NCI-H128 (cell line): ENCODE measurements at regions not wholly inside any gene's neighbourhood (a gene's known extent, or its start where the extent isn't known, plus 50 kb on each side); places are given as distances from the start of the nearest gene placed in this dataset.

Experiments used
- DNase-seq: peaks from one replicate; lab custom pipeline; 2025; ENCODE audit not compliant: unreplicated experiment; lab: John Stamatoyannopoulos, UW

DNA sequence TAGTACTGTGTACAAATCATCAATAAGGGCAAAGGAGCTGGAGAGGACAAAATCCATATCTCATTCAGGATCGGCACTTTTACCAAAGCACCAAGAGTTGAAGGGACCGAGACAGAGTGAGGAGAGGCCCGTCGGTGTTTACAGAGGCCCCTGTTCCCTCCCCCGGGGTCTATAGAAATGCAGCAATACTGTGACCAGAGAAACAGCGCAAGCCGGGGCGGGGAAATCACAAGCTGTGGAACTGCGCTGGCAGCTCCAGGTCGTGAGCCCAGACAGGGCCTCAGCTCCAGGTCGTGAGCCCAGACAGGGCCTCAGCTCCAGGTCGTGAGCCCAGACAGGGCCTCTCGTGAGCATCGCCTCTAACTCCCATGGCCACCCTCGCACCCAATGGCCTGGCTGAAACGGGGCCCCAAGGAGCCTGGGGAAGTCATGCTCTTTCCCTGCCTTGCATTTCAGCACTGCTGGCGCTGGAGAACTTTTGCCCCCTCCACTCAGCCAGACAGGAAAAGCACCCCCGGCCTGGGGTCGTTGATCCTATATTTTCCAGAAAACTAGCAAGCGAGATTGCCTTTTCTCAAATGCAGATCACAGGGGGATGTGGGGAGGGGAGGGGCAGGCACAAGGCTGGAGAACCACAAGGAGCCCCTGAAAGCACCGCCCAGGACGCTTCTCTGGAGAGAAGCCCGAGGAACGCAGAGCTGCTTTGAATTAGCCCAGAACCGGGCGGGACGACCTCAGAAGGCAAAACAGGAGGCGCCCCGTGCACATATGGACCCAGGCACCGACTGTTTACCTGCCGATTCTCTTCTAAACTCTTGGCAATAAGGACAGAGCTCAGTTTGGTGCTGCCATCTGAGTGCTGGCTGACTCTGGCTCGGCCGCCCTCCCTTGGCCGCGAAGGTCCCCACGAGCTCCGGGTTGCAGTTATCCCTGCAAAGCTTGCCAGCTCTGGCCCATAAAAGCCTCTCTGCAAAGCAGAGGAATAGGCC is 223.7 kb downstream of the ACKR3 start:
- DNase-seq, result no peak

DNA sequence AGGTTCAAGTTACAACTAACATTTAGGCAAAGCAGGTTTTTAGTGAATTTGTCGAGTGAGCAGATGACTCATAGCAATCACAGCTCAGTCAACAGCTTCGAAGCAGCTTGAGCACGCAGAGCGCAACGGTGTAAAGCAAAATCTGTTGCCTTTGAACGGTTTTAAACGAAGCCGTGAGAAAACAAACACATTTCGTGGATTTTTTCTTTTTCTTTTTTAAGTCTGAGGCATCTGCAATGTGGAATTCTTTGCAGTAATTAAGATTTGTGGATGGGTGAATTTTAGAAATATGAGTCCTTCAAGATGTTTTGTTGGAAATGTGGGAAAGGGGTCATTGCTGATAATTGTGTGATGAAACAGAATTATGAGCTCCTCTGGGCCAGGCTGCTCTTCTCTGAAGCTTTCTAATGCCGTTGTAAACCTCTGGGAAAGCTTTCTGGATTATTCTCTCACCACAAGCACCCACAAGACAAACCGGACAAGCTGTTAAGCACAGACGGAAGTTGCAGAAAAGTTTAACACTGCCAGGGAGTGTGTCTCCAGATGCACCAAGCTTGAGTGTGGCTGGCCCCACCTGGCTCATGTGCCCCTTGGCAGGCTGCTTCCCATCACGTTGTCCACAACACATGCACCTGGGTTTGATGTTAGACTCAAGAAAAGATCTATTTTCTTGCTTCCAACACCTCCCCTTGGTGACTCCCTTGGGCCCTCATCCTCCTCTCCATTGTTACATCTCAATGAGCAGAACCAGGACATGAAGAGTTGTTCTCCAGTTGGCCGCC is 224.7 kb downstream of the ACKR3 start:
- DNase-seq, result no peak

DNA sequence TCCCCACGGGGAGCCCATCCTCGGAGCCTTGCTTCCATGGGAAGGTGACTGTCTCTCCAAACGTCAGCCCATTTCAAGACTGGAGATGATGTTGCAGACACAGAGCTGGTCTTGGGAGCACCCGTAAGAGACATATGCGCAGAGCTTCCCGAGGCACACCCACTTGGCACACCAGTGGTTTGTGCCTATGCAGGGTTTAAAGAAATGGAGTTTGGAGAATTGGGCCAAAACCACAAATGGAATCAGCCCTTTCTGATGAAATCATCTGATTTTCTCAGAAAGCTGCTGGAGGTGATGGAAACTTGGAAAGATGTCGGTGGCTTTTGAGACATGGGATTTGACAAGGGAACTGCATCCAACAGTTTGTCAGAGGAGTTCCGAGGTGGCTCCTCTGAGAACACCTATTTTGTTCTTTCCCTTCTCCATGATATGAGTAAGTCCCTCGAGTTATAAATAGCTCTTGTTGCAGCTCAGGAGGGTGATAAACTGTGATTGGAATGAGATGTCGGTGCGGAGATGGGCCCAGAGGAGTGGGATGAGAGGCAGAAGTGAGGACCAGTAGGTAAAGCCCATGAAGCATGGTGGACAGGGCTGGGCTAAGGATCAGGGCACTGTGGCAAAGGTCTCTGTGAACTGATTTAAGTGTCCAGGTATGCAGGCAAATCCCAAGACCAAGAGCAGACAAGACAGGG is 225.7 kb downstream of the ACKR3 start:
- no peak for DNase-seq

DNA sequence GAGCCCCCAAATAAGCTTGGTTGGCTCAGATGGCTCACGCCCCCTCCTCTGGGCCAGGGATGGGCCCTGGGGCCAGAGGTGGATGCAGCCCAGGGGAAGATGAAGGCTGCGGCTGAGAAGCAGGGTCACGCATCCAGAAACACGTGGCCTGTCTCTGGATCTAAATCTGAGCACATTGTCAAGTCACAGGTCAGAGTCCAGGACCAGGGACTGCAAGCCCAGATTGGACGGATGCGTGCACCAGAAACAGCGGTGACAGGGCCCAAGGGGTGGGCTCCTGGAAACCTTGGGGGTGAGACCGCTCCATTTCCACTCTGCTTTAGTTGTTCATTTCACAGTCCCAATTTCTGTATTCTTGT is 226.2 kb downstream of the ACKR3 start:
- no peak for DNase-seq

DNA sequence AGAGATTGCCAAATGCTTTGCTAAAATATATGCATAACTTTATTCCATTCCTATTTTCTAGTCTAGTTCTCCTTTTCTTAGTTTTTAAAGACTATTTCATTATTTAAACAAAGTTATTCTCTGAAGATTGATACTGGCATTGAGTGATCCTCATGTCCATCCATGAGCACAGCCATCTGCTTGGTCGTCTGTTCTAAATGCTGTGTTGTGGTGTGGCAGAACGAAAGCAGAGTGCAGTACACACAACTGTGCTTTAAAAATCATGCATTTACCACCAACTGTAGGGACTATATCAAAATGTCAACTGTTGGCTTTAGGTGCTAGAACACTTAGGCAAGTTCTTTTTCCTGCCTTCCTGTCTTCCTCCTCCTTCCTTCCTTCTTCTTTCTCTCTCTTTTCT is 226.6 kb downstream of the ACKR3 start:
- no peak for DNase-seq

DNA sequence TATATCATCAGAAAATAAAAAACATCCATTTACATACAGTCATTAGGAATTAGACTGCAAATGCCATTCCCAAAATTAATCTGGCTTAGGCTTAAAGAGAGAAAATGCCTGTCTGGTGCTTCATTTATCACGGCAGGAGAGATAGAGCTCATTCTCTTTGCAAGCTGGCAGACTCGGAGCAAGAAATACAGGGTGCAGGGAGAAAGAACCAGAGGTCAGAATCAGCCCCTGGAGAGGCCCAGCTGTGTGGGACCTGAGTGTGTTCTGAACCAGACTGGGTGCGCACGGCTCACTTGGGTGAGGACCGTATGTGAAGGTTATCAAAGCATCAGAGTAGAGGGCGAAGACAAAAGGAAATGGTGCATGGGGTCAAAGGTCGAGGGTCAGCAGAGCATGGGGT is 227.8 kb downstream of the ACKR3 start:
- no peak for DNase-seq

DNA sequence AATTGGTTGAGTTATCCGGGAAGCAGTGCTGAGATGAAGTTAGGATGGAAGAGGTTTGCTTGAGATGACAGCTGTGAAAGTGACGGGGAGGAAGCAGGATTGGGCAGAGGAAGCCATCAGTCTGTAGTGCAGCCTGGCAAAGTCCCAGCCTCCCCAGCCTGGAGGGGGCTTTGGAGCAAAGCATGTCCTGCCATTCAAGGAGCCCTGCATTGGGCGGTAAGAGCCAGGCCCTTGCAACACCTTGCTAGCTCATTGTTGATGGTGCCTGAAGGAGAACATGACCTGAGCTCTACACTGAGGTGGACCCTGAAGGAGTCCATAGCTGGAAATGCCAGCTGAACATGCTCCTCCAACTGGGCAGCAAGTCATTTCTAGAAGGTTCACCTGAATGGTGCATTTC is 228.9 kb downstream of the ACKR3 start:
- no peak for DNase-seq

DNA sequence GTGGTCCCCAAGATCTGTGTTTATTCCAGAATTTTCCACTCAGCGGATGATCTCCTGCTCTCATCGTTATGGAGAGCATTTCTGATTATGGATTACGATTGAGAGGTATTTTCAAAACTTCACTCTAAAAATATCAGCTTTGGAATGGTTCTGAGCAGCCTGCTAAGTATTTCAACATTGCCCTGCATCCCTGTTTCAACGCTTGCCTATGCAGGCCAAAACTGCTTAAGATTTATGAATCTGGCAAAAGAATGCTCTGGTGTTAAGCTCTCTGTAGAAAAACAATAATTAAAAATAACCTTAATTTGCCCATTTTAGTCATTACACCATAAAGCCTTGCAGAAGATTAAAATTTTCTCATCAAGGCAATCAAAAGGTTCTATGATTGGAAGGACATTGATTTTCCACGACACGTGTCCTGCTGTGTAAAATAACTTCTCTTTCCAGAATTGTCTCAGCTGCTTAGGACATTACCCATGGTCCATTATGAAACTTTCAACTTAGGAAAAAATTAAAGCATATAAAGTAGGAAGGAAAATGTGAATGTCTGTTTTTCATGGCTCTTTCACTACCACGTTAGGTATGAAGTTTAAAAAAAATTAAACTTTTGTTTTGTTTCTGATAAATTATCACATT is 229.9 kb downstream of the ACKR3 start:
- no peak for DNase-seq

DNA sequence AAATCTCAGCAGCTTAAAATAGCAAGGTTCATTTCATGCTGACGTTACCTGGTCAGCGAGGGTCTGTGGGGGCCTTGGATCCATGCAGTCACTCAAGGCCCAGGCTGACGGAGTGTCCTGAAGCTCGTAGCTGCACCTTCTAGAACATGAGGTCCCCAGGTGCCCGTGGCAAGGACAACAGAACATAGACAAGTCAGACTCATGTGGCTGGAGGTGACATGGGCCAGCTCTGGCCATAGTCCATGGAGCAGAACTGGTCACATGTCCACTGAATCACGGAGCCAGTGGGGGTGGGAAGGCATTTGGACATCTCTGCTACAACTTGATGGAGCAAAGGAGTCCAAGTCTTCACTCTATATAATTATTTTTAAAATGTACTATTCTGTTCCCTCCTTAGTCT is 233.2 kb downstream of the ACKR3 start:
- DNase-seq, result no peak

DNA sequence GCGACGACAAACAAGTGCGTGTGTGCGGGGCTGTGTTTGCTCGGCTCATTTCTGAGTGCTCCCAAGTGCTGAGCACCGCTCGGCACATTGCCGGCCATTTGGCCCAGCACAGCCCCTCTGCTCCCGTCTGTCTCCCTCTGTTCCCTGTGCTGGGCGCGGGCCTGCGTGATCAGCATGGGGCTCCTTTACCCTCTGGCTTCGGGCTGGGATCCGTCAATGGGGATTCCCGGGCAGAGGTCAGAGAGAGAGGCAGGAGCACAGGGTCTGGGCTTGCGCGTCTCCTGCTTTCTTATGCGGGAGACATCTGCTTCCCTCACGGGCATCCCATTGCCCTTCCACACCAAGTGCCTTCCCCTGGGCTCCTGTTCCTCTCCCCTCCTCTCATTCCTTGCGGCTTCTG is 234.0 kb downstream of the ACKR3 start:
- DNase-seq, result no peak

DNA sequence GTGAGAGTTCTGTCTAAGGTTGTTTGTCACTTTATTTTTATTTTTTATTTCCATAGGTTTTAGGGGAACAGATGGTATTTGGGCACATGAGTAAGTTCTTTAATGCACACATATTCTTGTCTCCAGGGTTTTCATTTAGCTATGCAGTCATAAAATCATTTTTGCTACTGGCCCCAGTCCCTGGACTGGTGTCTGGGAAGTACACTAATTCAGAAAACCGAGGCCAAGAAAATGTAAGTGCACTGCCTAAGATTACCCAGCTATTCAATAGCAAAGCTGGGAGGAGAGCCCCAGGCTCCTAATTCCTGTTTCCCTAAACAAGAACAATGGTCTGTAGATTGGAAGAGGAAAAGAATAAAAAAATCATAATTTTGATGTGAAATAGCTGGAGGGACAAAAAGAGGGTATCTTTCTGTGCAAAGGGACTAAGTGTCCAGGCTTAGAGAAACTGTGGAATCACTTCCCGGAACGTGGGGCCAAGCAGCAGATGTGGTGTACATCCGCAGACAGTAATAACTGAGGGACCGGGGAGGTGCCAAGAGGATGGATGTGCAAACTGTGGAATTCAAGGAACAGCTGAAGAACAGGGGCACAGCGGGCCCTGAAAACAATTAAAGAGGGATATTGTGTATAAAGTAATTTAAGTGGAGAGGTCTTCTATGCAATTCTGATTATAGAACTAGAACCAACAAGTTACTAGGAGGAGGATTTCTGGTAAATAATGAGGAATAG is 236.3 kb downstream of the ACKR3 start:
- DNase-seq, result no peak

DNA sequence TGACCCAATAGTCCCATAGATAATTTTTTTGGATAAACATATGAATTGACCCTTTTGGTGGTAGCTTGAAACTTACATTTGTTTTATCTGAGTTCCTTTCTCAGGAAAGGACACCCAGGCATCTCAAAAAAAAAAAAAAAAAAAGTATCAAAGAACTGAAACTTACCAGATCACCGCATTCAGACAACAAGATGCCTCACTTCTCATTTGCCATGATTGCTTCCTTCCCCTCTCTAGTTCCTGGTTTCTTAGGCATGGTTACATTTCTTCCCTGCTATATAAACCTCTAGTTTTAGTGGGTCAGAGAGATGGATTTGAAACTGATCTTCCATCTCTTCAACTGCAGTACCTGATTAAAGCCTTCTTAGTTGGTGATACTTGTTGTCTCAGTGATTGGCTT is 240.1 kb downstream of the ACKR3 start:
- no peak for DNase-seq

DNA sequence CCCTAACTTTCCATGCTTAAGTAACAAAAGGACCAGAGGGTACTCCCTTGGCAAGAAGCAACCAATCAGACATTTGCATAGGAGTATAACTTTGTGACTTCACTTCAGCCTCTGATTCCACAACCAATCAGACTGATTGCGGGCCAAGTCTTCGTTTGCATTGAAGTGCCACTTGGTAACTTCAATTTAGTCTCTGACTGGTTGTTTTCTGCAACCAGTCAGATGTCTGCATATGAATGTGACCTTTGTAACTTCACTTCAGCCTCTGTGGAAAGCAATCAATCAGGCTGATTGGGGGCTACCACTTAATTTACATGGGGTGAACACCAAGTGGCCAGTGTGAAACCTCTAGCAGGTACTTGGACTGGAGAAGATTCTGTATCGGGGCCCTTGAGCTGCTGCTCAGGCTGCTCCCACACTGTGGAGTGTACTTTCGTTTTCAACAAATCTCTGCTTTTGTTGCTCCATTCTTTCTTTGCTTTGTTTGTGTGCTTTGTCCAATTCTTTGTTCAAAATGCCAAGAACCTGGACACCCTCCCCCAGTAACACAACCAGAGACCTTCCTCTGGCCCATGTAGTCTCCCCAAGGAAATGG is 241.5 kb downstream of the ACKR3 start:
- no peak for DNase-seq

DNA sequence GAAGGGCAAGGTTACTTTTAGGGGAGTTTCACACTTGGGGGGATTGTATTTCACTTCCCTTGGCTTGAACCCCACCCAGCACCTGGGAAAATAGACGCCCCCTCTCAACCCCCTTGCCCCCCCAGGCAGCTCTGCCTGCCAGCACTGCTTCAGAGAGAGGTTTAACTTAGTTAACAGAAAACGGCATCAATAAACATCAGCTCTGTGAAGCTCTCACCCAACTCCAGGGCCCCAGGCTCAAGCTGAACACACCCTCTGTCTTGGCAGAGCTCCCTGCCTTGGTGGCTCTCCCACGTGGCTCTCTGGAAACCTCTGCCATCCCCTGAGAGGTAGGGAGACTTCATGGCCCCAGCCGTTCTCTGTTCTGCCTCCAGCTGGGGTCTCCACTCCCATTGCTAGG is 244.1 kb downstream of the ACKR3 start:
- DNase-seq, result no peak

DNA sequence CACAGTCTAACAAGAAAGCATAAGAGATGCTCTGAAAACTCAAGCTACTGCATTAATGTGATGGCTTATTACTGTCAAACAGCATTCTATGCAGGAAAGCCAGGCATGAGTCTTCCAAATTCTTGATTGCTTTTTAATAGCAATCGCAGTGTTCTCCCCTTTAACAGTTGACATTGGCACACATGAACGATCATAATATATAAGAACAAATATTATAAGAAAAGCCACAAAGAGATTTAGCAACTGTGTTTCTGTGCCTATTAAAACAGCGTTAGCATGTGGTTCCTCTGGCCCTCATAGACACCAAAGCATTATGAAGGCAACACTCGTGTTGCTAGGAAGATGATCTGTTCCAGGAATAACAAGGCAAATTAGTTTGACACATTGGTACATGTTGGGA is 245.0 kb downstream of the ACKR3 start:
- DNase-seq, result no peak

DNA sequence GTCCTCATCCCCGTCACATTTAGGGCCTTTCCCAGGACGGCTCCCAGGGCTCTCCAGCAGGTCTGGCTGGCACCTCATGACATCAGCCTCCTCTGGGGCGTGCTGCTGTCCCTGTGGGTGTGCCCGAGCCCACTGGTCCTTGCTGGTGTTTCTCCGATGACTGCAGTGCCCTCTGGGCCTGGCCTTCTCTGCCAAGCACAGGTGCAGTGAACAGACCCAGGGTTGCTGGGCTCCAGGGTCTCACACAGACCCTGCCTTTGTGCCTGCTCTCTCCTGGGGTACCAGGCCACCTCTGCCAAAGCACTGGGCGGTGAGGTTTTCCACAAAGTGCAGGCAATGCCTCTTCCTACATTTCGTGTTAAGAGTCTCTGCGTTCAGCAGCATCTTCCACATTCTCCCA is 246.1 kb downstream of the ACKR3 start:
- no peak for DNase-seq

DNA sequence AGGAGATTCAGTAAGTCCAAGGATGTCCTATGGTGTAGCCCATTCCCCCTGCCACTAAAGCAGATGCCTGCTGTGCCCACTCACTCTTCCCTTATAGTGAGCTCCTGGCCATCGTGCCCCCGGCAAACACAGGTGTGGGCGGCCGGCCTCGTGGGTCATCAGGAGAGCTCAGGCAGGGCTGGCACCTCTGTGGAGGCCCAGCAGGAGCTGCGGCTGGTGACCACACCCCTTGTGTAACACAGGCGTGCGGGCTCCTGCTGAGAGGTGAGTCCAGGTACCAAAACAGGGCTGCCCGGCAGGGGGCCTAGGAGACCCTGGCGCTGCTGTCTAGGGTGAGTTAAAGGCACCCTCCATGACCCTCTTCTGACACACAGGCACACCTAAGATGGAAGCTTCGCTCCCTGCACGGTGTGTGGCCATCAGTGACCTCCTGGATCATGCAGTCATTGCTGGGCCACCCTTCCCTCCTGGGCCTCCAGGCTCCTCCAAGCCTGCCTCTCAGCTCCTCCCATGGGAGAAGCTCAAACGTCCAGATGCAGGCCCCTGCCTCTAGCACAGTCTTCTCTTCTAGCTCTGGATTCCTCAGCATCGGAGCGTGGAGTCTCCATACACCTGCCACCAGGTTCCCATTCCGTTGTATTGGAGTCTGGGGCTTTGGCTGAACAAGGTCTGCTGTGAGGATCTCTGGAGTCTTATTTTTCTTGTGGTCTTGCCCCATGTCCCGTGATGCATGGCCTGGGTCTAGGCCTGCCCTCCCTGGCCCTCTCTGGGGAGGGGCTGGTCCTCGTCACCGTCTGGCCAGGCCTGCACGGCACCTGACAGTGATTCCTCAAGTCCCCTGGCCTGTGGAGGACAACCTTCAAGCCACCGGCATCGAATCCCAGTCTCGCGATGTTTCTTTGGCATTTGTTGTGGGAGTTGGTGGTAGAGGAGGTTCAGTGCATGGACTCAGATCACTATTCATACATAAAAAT is 246.9 kb downstream of the ACKR3 start:
- no peak for DNase-seq

DNA sequence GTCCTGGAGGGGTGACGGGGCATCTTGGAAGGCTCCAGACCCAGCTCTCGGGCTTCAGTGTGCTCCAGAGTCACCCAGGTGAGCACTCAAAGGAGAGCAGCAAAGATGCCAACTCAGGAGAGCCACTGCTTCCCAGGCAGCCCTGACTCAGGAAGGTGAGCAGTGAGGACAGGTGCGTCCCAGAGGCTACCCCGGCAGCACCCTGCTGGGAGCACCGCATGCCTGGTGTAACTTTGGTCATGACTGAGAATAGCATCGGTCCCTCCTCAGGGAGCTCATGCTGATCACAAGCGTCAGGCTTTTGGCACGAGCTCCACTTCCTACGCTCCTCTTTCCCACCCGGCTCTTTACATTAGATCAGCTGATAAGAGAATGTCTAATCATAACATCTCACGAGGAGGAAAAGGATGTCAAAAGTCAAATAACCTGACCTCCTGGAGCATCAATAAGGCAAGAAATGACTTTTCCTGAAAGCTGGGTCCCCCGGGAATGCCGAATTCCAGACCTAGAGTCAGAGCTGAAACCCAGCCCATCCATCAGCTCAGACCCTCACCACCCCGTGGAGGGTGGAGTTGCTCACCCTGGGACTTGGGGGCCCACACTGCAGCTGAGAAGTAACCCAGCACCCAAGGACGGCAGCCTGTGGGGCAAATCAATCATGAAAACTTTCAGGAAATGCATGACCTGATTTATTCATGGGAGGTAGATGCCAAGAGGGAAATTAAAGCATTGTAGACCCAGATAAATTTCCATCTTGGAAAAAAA is 248.8 kb downstream of the ACKR3 start:
- DNase-seq, result no peak
